Stimulated activated CD8-positive, alpha-beta memory T cell treated with anti-CD3 and anti-CD28 coated beads, Interleukin-7, amount 100 ng/mL, for 48 hours (primary cell): ENCODE measurements at regions not wholly inside any gene's neighbourhood (a gene's known extent, or its start where the extent isn't known, plus 50 kb on each side); places are given as distances from the start of the nearest gene placed in this dataset.
"Not testable (repeated sequence)": the region's sequence is repeated elsewhere in the genome, so short reads cannot be mapped to it uniquely, and the experiment has no call there.

Experiments
- DNase-seq, 2 donors: peaks; one replicate each; pipeline ENCODE4 v3.0.0-alpha.2; 2020; ENCODE audit warnings: low read depth in 1 of 2; ENCODE audit errors: extremely low read depth in 1 of 2

GRCh38 chr6:163739408-163739725, 324.8 kb downstream of the QKI start:
- no peak for DNase-seq

GRCh38 chr6:163738725-163739407, 324.3 kb downstream of the QKI start:
- no peak for DNase-seq

GRCh38 chr6:163738304-163738703, 323.8 kb downstream of the QKI start:
- no peak for DNase-seq

GRCh38 chr6:163735076-163735475, 320.6 kb downstream of the QKI start:
- no peak for DNase-seq

GRCh38 chr6:163733061-163733460, 318.5 kb downstream of the QKI start:
- DNase-seq = no peak

GRCh38 chr6:163732479-163732878, 318.0 kb downstream of the QKI start:
- no peak for DNase-seq

GRCh38 chr6:163732014-163732351, 317.5 kb downstream of the QKI start:
- not testable (repeated sequence) for DNase-seq

GRCh38 chr6:163731215-163732013, 316.9 kb downstream of the QKI start:
- no peak for DNase-seq

- no peak for DNase-seq
Observed at GRCh38 chr6:163730246-163731210, 316.0 kb downstream of the QKI start.

GRCh38 chr6:163729127-163729872, 314.8 kb downstream of the QKI start:
- no peak for DNase-seq

- DNase-seq = no peak
Observed at GRCh38 chr6:163728442-163729126, 314.1 kb downstream of the QKI start.

- no peak for DNase-seq
Observed at GRCh38 chr6:163726037-163726695, 311.6 kb downstream of the QKI start.

- no peak for DNase-seq
Observed at GRCh38 chr6:163725008-163725941, 310.8 kb downstream of the QKI start.

- DNase-seq = no peak
Observed at GRCh38 chr6:163724196-163724595, 309.7 kb downstream of the QKI start.

- DNase-seq = no peak
Observed at GRCh38 chr6:163723759-163724158, 309.2 kb downstream of the QKI start.

GRCh38 chr6:163721922-163722692, 307.6 kb downstream of the QKI start:
- no peak for DNase-seq

GRCh38 chr6:163721435-163721834, 306.9 kb downstream of the QKI start:
- no peak for DNase-seq
